Sigmoid colon (tissue), 6 donors: ENCODE measurements at regions not wholly inside any gene's neighbourhood (a gene's known extent, or its start where the extent isn't known, plus 50 kb on each side); places are given as distances from the start of the nearest gene placed in this dataset.
"Not testable (repeated sequence)": the region's sequence is repeated elsewhere in the genome, so short reads cannot be mapped to it uniquely, and the experiment has no call there.

ENCODE experiments used
- DNase-seq: peaks from one replicate; pipeline ENCODE4 v3.0.0-alpha.2; 2019
- H3K27ac ChIP-seq, 4 donors: fragments of 200-600 bp; sonication (generic); one replicate each; pipeline ENCODE4 v1.5.1; 2016 to 2019; ENCODE audit warnings: mild to moderate bottlenecking in 1 of 4
- H3K27me3 ChIP-seq, 3 donors: fragments of 200-600 bp; sonication (generic); one replicate each; pipeline ENCODE4 v1.5.1; 2019; ENCODE audit warnings: mild to moderate bottlenecking in 1 of 3
- H3K36me3 ChIP-seq, 4 donors: fragments of 200-600 bp; sonication (generic); one replicate each; pipeline ENCODE4 v1.5.1; 2016 to 2019
- H3K4me1 ChIP-seq, 4 donors: fragments of 200-600 bp; sonication (generic); one replicate each; pipeline ENCODE4 v1.5.1; 2017 to 2019
- H3K4me3 ChIP-seq, 4 donors: fragments of 200-600 bp; sonication (generic); one replicate each; pipeline ENCODE4 v1.5.1; 2017 to 2019; ENCODE audit warnings: mild to moderate bottlenecking in 2 of 4, moderate library complexity in 1 of 4
- H3K9me3 ChIP-seq, 4 donors: fragments of 200-600 bp in 3 of 4; sonication (generic) in 3 of 4; one replicate each; pipeline versions ENCODE4 v1.5.1 to v1.6.1; 2013 to 2019
- EP300 ChIP-seq, 4 donors: sonication (generic); formaldehyde crosslinking; IDR thresholded peaks; one replicate each; pipeline ENCODE4 v1.6.1; 2017; ENCODE audit warnings: antibody characterized with exemption in 4 of 4
- POLR2A ChIP-seq, 2 donors: fragments of 450-650 bp; IDR thresholded peaks; one replicate each; pipeline ENCODE4 v1.6.1; 2016; ENCODE audit warnings: antibody characterized with exemption in 2 of 2, mild to moderate bottlenecking in 2 of 2, moderate library complexity in 2 of 2
- POLR2AphosphoS5 ChIP-seq, 4 donors: sonication (generic); formaldehyde crosslinking; IDR thresholded peaks; one replicate each; pipeline ENCODE4 v1.6.1; 2017; ENCODE audit warnings: antibody characterized with exemption in 4 of 4
- WGBS, 2 donors: extraction: QIAGEN DNeasy Blood & Tissue Kit; methylation state at CpG; one replicate each; pipeline ENCODE4 v1.1.7; 2013; 5-methylcytosine and 5-hydroxymethylcytosine counted together
- intact Hi-C: fragments of 100-400 bp; cut with DNase I; formaldehyde crosslinking; loops from one replicate; pipeline ENCODE4 v1.15.1; 2023
- TF ChIP-seq, protein P1 (sequence below), 4 experiments: fragments of 450-650 bp in 3 of 4; fragments of 200-600 bp in 1 of 4; IDR thresholded peaks; one replicate each; pipeline ENCODE4 v1.5.1; 2016 to 2019; ENCODE audit warnings: antibody characterized with exemption in 4 of 4, mild to moderate bottlenecking in 3 of 4, moderate library complexity in 2 of 4
- donor health status: healthy with polysubstance abuse.
- donor health status: healthy.

DNA sequence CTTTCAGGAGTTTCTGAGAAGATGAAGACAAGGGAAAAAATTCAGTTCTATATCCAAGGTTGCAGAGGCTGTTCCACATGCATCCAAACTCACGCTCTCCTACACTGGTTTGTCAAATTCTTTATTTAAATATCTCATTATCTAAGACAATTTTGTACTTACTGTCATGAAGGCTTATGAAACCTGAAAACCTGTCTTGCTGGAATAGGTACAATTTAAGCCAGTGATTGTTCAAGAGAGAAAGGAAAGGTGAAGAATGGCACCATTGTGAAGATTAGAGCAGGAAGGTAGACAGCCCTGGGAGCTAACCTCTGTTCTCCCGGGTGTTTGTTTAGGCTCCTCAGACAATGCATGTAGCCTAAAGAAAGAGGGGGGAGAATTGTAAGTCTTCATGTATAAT lies 315.1 kb upstream of the PRKD1 start:
- Histone ChIP-seq H3K4me1 (no peaks in the 10 kb centered on the region), H3K36me3 (no peaks in the 10 kb centered on the region), H3K27ac (no peak overlapping the region), H3K9me3 (no peaks in the 10 kb centered on the region), H3K4me3 (no peak overlapping the region), H3K27me3 (no peaks in the 10 kb centered on the region)
- TF ChIP-seq, protein P1, sequence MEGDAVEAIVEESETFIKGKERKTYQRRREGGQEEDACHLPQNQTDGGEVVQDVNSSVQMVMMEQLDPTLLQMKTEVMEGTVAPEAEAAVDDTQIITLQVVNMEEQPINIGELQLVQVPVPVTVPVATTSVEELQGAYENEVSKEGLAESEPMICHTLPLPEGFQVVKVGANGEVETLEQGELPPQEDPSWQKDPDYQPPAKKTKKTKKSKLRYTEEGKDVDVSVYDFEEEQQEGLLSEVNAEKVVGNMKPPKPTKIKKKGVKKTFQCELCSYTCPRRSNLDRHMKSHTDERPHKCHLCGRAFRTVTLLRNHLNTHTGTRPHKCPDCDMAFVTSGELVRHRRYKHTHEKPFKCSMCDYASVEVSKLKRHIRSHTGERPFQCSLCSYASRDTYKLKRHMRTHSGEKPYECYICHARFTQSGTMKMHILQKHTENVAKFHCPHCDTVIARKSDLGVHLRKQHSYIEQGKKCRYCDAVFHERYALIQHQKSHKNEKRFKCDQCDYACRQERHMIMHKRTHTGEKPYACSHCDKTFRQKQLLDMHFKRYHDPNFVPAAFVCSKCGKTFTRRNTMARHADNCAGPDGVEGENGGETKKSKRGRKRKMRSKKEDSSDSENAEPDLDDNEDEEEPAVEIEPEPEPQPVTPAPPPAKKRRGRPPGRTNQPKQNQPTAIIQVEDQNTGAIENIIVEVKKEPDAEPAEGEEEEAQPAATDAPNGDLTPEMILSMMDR (IDR thresholded peaks at IDR 0.05): no peak
- TF ChIP-seq POLR2AphosphoS5 (IDR thresholded peaks at IDR 0.05): no peak
- no peak for TF ChIP-seq EP300 (IDR thresholded peaks at IDR 0.05)
- TF ChIP-seq POLR2A (IDR thresholded peaks at IDR 0.05): no peak
- no peak for DNase-seq
- WGBS, 2 donors: 27 to 58% methylated on average over 2 of the region's 2 CpGs
- intact Hi-C loops: no loop called here

GRCh38 chr14:30243207-30243606 lies 315.6 kb upstream of the PRKD1 start:
- WGBS, 2 donors: 79 to 86% methylated on average over 1 of the region's 1 CpG
- DNase-seq: no peak

GRCh38 chr14:30243805-30244204 lies 315.2 kb upstream of the G2E3 start:
- no peaks in the 10 kb centered on the region for H3K27me3 ChIP-seq
- whole genome bisulfite sequencing, 2 donors: 0 to 1% methylated on average over 1 of the region's 1 CpG
- no peaks in the 10 kb centered on the region for H3K4me1 ChIP-seq
- H3K36me3 ChIP-seq: no peaks in the 10 kb centered on the region
- intact Hi-C loops: no loop called here
- H3K4me3 ChIP-seq: no peak overlapping the region
- no peak overlapping the region for H3K27ac ChIP-seq
- no peak for DNase-seq
- TF ChIP-seq POLR2A (IDR thresholded peaks at IDR 0.05) (no peak), POLR2AphosphoS5 (IDR thresholded peaks at IDR 0.05) (no peak), EP300 (IDR thresholded peaks at IDR 0.05) (no peak)
- TF ChIP-seq, protein P1 (IDR thresholded peaks at IDR 0.05): no peak
- H3K9me3 ChIP-seq: no peaks in the 10 kb centered on the region

More at GRCh38 chr14:30243207-30243606, 315.6 kb upstream of the PRKD1 start:
- Histone ChIP-seq H3K9me3 (no peaks in the 10 kb centered on the region), H3K36me3 (no peaks in the 10 kb centered on the region), H3K4me3 (no peak overlapping the region), H3K27me3 (no peaks in the 10 kb centered on the region), H3K4me1 (no peaks in the 10 kb centered on the region), H3K27ac (no peak overlapping the region)
- TF ChIP-seq POLR2AphosphoS5 (IDR thresholded peaks at IDR 0.05) (no peak), POLR2A (IDR thresholded peaks at IDR 0.05) (no peak), EP300 (IDR thresholded peaks at IDR 0.05) (no peak)
- TF ChIP-seq, protein P1 (IDR thresholded peaks at IDR 0.05): no peak
- intact Hi-C loops: no loop called here

DNA sequence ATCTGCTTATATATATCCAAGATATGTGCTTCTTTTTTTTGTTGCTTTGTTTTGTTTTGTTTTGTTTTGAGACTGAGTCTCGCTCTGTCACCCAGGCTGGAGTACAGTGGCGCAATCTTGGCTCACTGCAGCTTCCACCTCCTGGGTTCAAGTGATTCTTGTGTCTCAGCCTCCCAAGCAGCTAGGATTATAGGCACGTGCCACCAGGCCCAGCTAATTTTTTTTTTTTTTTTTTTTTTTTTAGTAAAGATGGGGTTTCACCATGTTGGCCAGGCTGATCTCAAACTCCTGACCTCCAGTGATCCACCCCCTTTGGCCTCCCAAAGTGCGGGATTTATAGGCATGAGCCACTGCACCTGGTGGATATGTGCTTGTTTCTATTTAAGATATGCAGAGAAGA lies 314.6 kb upstream of the G2E3 start:
- H3K4me3 ChIP-seq, intact Hi-C loops, DNase-seq, H3K27me3 ChIP-seq, H3K9me3 ChIP-seq, H3K4me1 ChIP-seq, H3K36me3 ChIP-seq, H3K27ac ChIP-seq: not testable (repeated sequence)
- 88 to 89% methylated on average over 4 of the region's 4 CpGs for WGBS, 2 donors

GRCh38 chr14:30251017-30251416 lies 307.9 kb upstream of the G2E3 start:
- Histone ChIP-seq H3K27me3 (no peaks in the 10 kb centered on the region), H3K4me1 (no peaks in the 10 kb centered on the region), H3K27ac (no peak overlapping the region), H3K9me3 (no peaks in the 10 kb centered on the region), H3K36me3 (no peaks in the 10 kb centered on the region), H3K4me3 (no peak overlapping the region)
- TF ChIP-seq POLR2A (IDR thresholded peaks at IDR 0.05) (no peak), POLR2AphosphoS5 (IDR thresholded peaks at IDR 0.05) (no peak), EP300 (IDR thresholded peaks at IDR 0.05) (no peak)
- TF ChIP-seq, protein P1 (IDR thresholded peaks at IDR 0.05): no peak
- intact Hi-C loops: no loop called here
- DNase-seq: no peak
